H9 (cell line): ENCODE measurements at regions not wholly inside any gene's neighbourhood (a gene's known extent, or its start where the extent isn't known, plus 50 kb on each side); places are given as distances from the start of the nearest gene placed in this dataset.

ENCODE experiments used
- DNase-seq: peaks from one replicate; pipeline ENCODE4 v3.0.0-alpha.2; 2017
- H2AFZ ChIP-seq: one replicate; pipeline ENCODE4 v1.6.1; 2013; ENCODE audit warnings: mild to moderate bottlenecking, low read length, control low read depth, moderate library complexity
- H2AK5ac ChIP-seq: 2 replicates; pipeline ENCODE4 v1.6.1; 2013; ENCODE audit warnings: low read length, control low read depth, mixed read lengths; ENCODE audit not compliant: insufficient read length
- H2BK120ac ChIP-seq: one replicate; pipeline ENCODE4 v1.6.1; 2013; ENCODE audit warnings: low read depth, mild to moderate bottlenecking, low read length, control low read depth, inconsistent platforms; ENCODE audit not compliant: poor library complexity, severe bottlenecking
- H2BK12ac ChIP-seq: 2 replicates; pipeline ENCODE4 v1.6.1; 2013; ENCODE audit warnings: low read length, control low read depth, mixed read lengths, low read depth; ENCODE audit not compliant: insufficient read length
- H2BK15ac ChIP-seq: 2 replicates; pipeline ENCODE4 v1.6.1; 2013; ENCODE audit warnings: low read depth, low read length, control low read depth
- H2BK20ac ChIP-seq: one replicate; pipeline ENCODE4 v1.6.1; 2013; ENCODE audit warnings: low read depth, mild to moderate bottlenecking, low read length, control low read depth, inconsistent platforms; ENCODE audit not compliant: poor library complexity, severe bottlenecking
- H2BK5ac ChIP-seq: 2 replicates; pipeline ENCODE4 v1.6.1; 2013; ENCODE audit warnings: low read length, control low read depth, mixed read lengths; ENCODE audit not compliant: insufficient read length
- H3K14ac ChIP-seq: 2 replicates; pipeline ENCODE4 v1.6.1; 2013; ENCODE audit warnings: low read length, control low read depth; ENCODE audit not compliant: insufficient read depth
- H3K18ac ChIP-seq: 2 replicates; pipeline ENCODE4 v1.6.1; 2013; ENCODE audit warnings: low read depth, mild to moderate bottlenecking, mixed read lengths, low read length, control low read depth; ENCODE audit not compliant: insufficient read length
- H3K23ac ChIP-seq: 2 replicates; pipeline ENCODE4 v1.6.1; 2013; ENCODE audit warnings: low read length, control low read depth, mixed read lengths, low read depth; ENCODE audit not compliant: insufficient read length
- H3K23me2 ChIP-seq: 2 replicates; pipeline ENCODE4 v1.6.1; 2013; ENCODE audit warnings: low read depth, mild to moderate bottlenecking, mixed read lengths, low read length, control low read depth; ENCODE audit not compliant: insufficient read length, poor library complexity, severe bottlenecking
- H3K27ac ChIP-seq: 2 replicates; pipeline ENCODE4 v1.5.1; 2013; ENCODE audit warnings: low read length, control low read depth, mixed read lengths, low read depth; ENCODE audit not compliant: insufficient read length
- H3K27me3 ChIP-seq: 2 replicates; pipeline ENCODE4 v1.6.1; 2013; ENCODE audit warnings: low read length, control low read depth, inconsistent platforms; ENCODE audit not compliant: insufficient read depth
- H3K4ac ChIP-seq: 2 replicates; pipeline ENCODE4 v1.6.1; 2013; ENCODE audit warnings: low read depth, mild to moderate bottlenecking, control low read depth, inconsistent platforms, low read length, moderate library complexity
- H3K4me1 ChIP-seq: 2 replicates; pipeline ENCODE4 v1.6.1; 2013; ENCODE audit warnings: low read length, control low read depth, inconsistent platforms; ENCODE audit not compliant: insufficient read depth
- H3K4me2 ChIP-seq: 2 replicates; pipeline ENCODE4 v1.6.1; 2013; ENCODE audit warnings: low read length, control low read depth, mixed read lengths; ENCODE audit not compliant: insufficient read length, insufficient read depth
- H3K56ac ChIP-seq: 2 replicates; pipeline ENCODE4 v1.6.1; 2013; ENCODE audit warnings: low read depth, mild to moderate bottlenecking, mixed read lengths, low read length, control low read depth; ENCODE audit not compliant: insufficient read length
- H3K79me1 ChIP-seq: 2 replicates; pipeline ENCODE4 v1.6.1; 2013; ENCODE audit warnings: low read depth, mild to moderate bottlenecking, moderate library complexity, low read length, control low read depth, inconsistent platforms; ENCODE audit not compliant: insufficient read depth, poor library complexity, severe bottlenecking
- H3K79me2 ChIP-seq: 2 replicates; pipeline ENCODE4 v1.6.1; 2013; ENCODE audit warnings: low read length, control low read depth, inconsistent platforms; ENCODE audit not compliant: insufficient read depth
- H3K9ac ChIP-seq: 2 replicates; pipeline ENCODE4 v1.6.1; 2013; ENCODE audit warnings: low read length, control low read depth, mixed read lengths; ENCODE audit not compliant: insufficient read length; ENCODE audit errors: extremely low read depth
- H3K9me3 ChIP-seq: one replicate; pipeline ENCODE4 v1.6.1; 2013; ENCODE audit warnings: low read depth, low read length, inconsistent platforms; ENCODE audit not compliant: control insufficient read depth
- H3T11ph ChIP-seq: one replicate; pipeline ENCODE4 v1.6.1; 2013; ENCODE audit warnings: mild to moderate bottlenecking, low read length, control low read depth, inconsistent platforms
- H4K20me1 ChIP-seq: one replicate; pipeline ENCODE4 v1.6.1; 2013; ENCODE audit not compliant: control insufficient read depth, insufficient read length, insufficient read depth
- H4K5ac ChIP-seq: 2 replicates; pipeline ENCODE4 v1.6.1; 2013; ENCODE audit warnings: low read depth, mild to moderate bottlenecking, mixed read lengths, low read length, control low read depth; ENCODE audit not compliant: insufficient read length
- H4K8ac ChIP-seq: replicated peaks from 2 replicates; pipeline ENCODE4 v1.6.1; 2013; ENCODE audit warnings: low read length, control low read depth, mixed read lengths, low read depth; ENCODE audit not compliant: insufficient read length
- H4K91ac ChIP-seq: 2 replicates; pipeline ENCODE4 v1.6.1; 2013; ENCODE audit warnings: low read depth, mild to moderate bottlenecking, moderate library complexity, mixed read lengths, low read length, control low read depth; ENCODE audit not compliant: insufficient read length
- H3K27ac Mint-ChIP-seq, 3 experiments: 2 replicates in 2 of 3; 3 replicates in 1 of 3; pipeline ENCODE4 v1.8.0; 2020 to 2021; ENCODE audit warnings: mixed read lengths in 3 of 3, mild to moderate bottlenecking in 1 of 3, moderate library complexity in 1 of 3
- H3K27me3 Mint-ChIP-seq: 2 replicates; pipeline ENCODE4 v1.8.0; 2021; ENCODE audit warnings: low read depth, mild to moderate bottlenecking, moderate library complexity, mixed read lengths
- H3K36me3 Mint-ChIP-seq, 3 experiments: 2 replicates in 2 of 3; 3 replicates in 1 of 3; pipeline ENCODE4 v1.8.0; 2020 to 2021; ENCODE audit warnings: low read depth in 3 of 3, mixed read lengths in 3 of 3; ENCODE audit not compliant: insufficient read depth in 1 of 3
- H3K4me1 Mint-ChIP-seq, 2 experiments: 2 replicates each; pipeline ENCODE4 v1.8.0; 2020; ENCODE audit warnings: mixed read lengths in 2 of 2
- H3K4me3 Mint-ChIP-seq, 2 experiments: 2 replicates in 1 of 2; 3 replicates in 1 of 2; pipeline ENCODE4 v1.8.0; 2020 to 2021; ENCODE audit warnings: mild to moderate bottlenecking in 2 of 2, mixed read lengths in 2 of 2, moderate library complexity in 1 of 2
- H3K9me3 Mint-ChIP-seq, 2 experiments: 2 replicates in 1 of 2; 3 replicates in 1 of 2; pipeline ENCODE4 v1.8.0; 2020; ENCODE audit warnings: mild to moderate bottlenecking in 2 of 2, mixed read lengths in 2 of 2, moderate library complexity in 1 of 2
- CTCF ChIP-seq: fragments of 200-600 bp; sonication (generic); conservative IDR thresholded peaks from 3 replicates; pipeline ENCODE4 v1.8.0; 2021; ENCODE audit warnings: antibody characterized with exemption, mild to moderate bottlenecking
- WGBS: extraction: QIAGEN DNeasy Blood & Tissue Kit; methylation state at CpG from one replicate; pipeline ENCODE4 v1.1.7; 2013; ENCODE audit warnings: missing lambda C conversion rate, low lambda C conversion rate, mixed read lengths; ENCODE audit not compliant: insufficient read length; ENCODE audit errors: extremely low coverage; 5-methylcytosine and 5-hydroxymethylcytosine counted together

- Mint-ChIP-seq H3K4me1 (peaks cover under 1 to 2% of the 10 kb centered on the region in 2 experiments), H3K36me3 (peaks cover 0 to 12% (median 2%) of the 10 kb centered on the region in 3 experiments; a peak in 3 of 7 replicates), H3K27ac (no peak overlapping the region), H3K4me3 (no peak overlapping the region), H3K27me3 (no peaks in the 10 kb centered on the region), H3K9me3 (peaks cover 13 to 14% of the 10 kb centered on the region in 2 experiments)
- H3K23ac ChIP-seq: no peak overlapping the region
- H2BK120ac ChIP-seq: no peak overlapping the region
- H2AFZ ChIP-seq: no peak overlapping the region
- H4K91ac ChIP-seq: no peak overlapping the region
- H3K18ac ChIP-seq: no peak overlapping the region
- no peak overlapping the region for H3K27ac ChIP-seq
- no peak overlapping the region for H2BK20ac ChIP-seq
- H3K4ac ChIP-seq: no peak overlapping the region
- DNase-seq: no peak
- H3K14ac ChIP-seq: no peak overlapping the region
- no peaks in the 10 kb centered on the region for H4K20me1 ChIP-seq
- no peak overlapping the region for H4K5ac ChIP-seq
- no peak overlapping the region for H3T11ph ChIP-seq
- H3K79me1 ChIP-seq: no peaks in the 10 kb centered on the region
- no peaks in the 10 kb centered on the region for H3K4me1 ChIP-seq
- no peak overlapping the region for H3K56ac ChIP-seq
- WGBS: no CpG with 5 or more reads among the region's 1 CpG
- no peak overlapping the region for H4K8ac ChIP-seq
- no peaks in the 10 kb centered on the region for H3K27me3 ChIP-seq
- H3K9ac ChIP-seq: no peak overlapping the region
- no peaks in the 10 kb centered on the region for H3K79me2 ChIP-seq
- H2BK12ac ChIP-seq: no peak overlapping the region
- no peak overlapping the region for H2BK5ac ChIP-seq
- H3K4me2 ChIP-seq: no peak overlapping the region
- no peak for TF ChIP-seq CTCF
- H2AK5ac ChIP-seq: no peak overlapping the region
- H3K9me3 ChIP-seq: no peaks in the 10 kb centered on the region
- no peak overlapping the region for H2BK15ac ChIP-seq
- no peaks in the 10 kb centered on the region for H3K23me2 ChIP-seq
Measured at GRCh38 chr2:59196491-59196890, 955.4 kb upstream of the FANCL start.
